ENCODE measurements at regions not wholly inside any gene's neighbourhood (a gene's known extent, or its start where the extent isn't known, plus 50 kb on each side); places are given as distances from the start of the nearest gene placed in this dataset.

DNA sequence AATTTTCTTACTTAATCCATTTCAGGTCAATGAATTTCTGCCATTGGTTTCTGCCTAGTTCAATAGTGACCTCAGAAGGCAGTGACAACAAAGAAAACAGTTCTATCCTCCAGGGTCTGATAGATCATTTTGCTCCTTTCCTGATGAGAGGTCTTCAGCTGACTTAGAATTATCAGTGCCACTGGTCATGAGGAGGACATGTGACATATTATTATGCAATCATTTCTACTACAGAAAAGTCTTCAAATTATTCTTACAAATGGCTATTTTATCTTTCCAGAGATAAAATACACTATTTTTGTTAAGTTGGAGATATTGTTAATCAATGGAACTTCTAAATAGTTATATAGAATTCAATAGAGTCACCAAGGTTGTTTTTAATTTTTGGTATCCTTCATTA lies 360.0 kb upstream of the GALNT5 start:
- Mint-ChIP-seq H3K36me3 (peaks cover 4% of the 10 kb centered on the region), H3K27me3 (ENCODE audit: low read depth) (peaks cover 15% of the 10 kb centered on the region), H3K9me3 (peaks cover 9% of the 10 kb centered on the region), H3K27ac (no peak overlapping the region), H3K4me1 (peaks cover 13% of the 10 kb centered on the region), H3K4me3 (no peak overlapping the region)
- ATAC-seq (no peak), DNase-seq (ENCODE audit: low spot score) (no peak)
- ChIA-PET CTCF (no interaction called here), POLR2A (no interaction called here)
- TF ChIP-seq ZNF423 (CRISPR knock-in tag; IDR thresholded peaks at IDR 0.05): no peak
- TF ChIP-seq ZNF671 (CRISPR knock-in tag; IDR thresholded peaks at IDR 0.05): no peak
- TF ChIP-seq, protein P1, sequence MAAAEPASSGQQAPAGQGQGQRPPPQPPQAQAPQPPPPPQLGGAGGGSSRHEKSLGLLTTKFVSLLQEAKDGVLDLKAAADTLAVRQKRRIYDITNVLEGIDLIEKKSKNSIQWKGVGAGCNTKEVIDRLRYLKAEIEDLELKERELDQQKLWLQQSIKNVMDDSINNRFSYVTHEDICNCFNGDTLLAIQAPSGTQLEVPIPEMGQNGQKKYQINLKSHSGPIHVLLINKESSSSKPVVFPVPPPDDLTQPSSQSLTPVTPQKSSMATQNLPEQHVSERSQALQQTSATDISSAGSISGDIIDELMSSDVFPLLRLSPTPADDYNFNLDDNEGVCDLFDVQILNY (CRISPR knock-in tag; IDR thresholded peaks at IDR 0.05): no peak
- TF ChIP-seq NFE2L1 (CRISPR knock-in tag; IDR thresholded peaks at IDR 0.05): no peak
- TF ChIP-seq, protein P2, sequence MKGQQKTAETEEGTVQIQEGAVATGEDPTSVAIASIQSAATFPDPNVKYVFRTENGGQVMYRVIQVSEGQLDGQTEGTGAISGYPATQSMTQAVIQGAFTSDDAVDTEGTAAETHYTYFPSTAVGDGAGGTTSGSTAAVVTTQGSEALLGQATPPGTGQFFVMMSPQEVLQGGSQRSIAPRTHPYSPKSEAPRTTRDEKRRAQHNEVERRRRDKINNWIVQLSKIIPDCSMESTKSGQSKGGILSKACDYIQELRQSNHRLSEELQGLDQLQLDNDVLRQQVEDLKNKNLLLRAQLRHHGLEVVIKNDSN (CRISPR knock-in tag; IDR thresholded peaks at IDR 0.05): no peak
- no peak for TF ChIP-seq JAZF1 (CRISPR knock-in tag; IDR thresholded peaks at IDR 0.05)
- TF ChIP-seq NR3C1 (CRISPR knock-in tag; conservative IDR thresholded peaks at IDR 0.05; ENCODE audit: low read depth): no peak
- TF ChIP-seq RORB (CRISPR knock-in tag; IDR thresholded peaks at IDR 0.05): no peak
- TF ChIP-seq TEAD4 (CRISPR knock-in tag; IDR thresholded peaks at IDR 0.05): no peak
- TF ChIP-seq SOX15 (CRISPR knock-in tag; IDR thresholded peaks at IDR 0.05): no peak

DNA sequence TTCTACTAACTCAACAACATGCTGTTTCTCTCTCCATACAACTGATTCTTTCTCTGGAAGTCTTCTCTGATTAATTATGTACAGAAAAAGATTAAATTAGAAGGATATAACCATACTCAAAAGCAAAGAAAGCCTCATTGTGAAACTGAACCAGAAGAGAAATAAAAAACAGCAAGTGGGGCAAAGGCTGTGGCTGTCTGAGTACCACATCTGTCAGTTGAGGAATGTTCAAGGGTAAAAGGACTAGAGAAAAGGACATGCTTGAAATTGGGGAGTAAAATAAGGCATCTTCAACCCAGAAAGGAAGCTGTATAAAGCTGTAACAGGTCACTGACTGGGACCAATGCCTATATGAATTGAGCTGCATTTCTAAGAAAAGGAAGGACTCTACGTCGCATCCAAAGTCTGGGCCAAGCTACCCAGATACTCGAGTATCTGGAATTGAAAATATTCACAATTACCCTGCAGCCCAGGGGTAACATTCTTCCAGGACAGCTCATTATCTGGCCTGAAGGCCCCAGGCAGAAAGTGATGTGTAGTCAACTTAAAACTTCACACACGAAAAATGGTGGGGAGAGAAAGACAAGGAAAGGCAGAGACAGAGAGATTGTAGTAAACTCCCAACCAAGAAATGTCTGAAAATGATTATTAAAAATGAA lies 356.0 kb upstream of the GALNT5 start:
- no peak for ATAC-seq
- Mint-ChIP-seq H3K27me3 (ENCODE audit: low read depth) (no peaks in the 10 kb centered on the region), H3K9me3 (peaks cover 9% of the 10 kb centered on the region), H3K4me3 (no peak overlapping the region), H3K4me1 (peaks cover 3% of the 10 kb centered on the region; the same call in 1 of the 2 replicates), H3K36me3 (peaks cover 4% of the 10 kb centered on the region), H3K27ac (no peak overlapping the region; the same call in 1 of the 2 replicates)
- POLR2A ChIA-PET: no interaction called here
- CTCF ChIA-PET: interaction anchor here (0.6 kb wide), 1 partner anchor 282 kb away, joined by 4 read pairs; no protein-coding TSS in a partner anchor
- no peak for DNase-seq (ENCODE audit: low spot score)
- TF ChIP-seq, protein P3, sequence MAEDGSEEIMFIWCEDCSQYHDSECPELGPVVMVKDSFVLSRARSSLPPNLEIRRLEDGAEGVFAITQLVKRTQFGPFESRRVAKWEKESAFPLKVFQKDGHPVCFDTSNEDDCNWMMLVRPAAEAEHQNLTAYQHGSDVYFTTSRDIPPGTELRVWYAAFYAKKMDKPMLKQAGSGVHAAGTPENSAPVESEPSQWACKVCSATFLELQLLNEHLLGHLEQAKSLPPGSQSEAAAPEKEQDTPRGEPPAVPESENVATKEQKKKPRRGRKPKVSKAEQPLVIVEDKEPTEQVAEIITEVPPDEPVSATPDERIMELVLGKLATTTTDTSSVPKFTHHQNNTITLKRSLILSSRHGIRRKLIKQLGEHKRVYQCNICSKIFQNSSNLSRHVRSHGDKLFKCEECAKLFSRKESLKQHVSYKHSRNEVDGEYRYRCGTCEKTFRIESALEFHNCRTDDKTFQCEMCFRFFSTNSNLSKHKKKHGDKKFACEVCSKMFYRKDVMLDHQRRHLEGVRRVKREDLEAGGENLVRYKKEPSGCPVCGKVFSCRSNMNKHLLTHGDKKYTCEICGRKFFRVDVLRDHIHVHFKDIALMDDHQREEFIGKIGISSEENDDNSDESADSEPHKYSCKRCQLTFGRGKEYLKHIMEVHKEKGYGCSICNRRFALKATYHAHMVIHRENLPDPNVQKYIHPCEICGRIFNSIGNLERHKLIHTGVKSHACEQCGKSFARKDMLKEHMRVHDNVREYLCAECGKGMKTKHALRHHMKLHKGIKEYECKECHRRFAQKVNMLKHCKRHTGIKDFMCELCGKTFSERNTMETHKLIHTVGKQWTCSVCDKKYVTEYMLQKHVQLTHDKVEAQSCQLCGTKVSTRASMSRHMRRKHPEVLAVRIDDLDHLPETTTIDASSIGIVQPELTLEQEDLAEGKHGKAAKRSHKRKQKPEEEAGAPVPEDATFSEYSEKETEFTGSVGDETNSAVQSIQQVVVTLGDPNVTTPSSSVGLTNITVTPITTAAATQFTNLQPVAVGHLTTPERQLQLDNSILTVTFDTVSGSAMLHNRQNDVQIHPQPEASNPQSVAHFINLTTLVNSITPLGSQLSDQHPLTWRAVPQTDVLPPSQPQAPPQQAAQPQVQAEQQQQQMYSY (CRISPR knock-in tag; IDR thresholded peaks at IDR 0.05): no peak
- no peak for TF ChIP-seq ATF1 (CRISPR knock-in tag; IDR thresholded peaks at IDR 0.05)
- TF ChIP-seq, protein P4, sequence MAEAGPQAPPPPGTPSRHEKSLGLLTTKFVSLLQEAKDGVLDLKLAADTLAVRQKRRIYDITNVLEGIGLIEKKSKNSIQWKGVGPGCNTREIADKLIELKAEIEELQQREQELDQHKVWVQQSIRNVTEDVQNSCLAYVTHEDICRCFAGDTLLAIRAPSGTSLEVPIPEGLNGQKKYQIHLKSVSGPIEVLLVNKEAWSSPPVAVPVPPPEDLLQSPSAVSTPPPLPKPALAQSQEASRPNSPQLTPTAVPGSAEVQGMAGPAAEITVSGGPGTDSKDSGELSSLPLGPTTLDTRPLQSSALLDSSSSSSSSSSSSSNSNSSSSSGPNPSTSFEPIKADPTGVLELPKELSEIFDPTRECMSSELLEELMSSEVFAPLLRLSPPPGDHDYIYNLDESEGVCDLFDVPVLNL (CRISPR knock-in tag; IDR thresholded peaks at IDR 0.05; ENCODE audit: borderline replicate concordance, low read depth): no peak
- TF ChIP-seq, protein P5, sequence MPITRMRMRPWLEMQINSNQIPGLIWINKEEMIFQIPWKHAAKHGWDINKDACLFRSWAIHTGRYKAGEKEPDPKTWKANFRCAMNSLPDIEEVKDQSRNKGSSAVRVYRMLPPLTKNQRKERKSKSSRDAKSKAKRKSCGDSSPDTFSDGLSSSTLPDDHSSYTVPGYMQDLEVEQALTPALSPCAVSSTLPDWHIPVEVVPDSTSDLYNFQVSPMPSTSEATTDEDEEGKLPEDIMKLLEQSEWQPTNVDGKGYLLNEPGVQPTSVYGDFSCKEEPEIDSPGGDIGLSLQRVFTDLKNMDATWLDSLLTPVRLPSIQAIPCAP (CRISPR knock-in tag; IDR thresholded peaks at IDR 0.05): no peak
- no peak for TF ChIP-seq ETV6 (CRISPR knock-in tag; IDR thresholded peaks at IDR 0.05)
- TF ChIP-seq, protein P6, sequence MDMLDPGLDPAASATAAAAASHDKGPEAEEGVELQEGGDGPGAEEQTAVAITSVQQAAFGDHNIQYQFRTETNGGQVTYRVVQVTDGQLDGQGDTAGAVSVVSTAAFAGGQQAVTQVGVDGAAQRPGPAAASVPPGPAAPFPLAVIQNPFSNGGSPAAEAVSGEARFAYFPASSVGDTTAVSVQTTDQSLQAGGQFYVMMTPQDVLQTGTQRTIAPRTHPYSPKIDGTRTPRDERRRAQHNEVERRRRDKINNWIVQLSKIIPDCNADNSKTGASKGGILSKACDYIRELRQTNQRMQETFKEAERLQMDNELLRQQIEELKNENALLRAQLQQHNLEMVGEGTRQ (CRISPR knock-in tag; IDR thresholded peaks at IDR 0.05): no peak
- no peak for TF ChIP-seq SMAD4 (CRISPR knock-in tag; IDR thresholded peaks at IDR 0.05)
- TF ChIP-seq KAT7 (CRISPR knock-in tag; IDR thresholded peaks at IDR 0.05; ENCODE audit: borderline replicate concordance): no peak
